DMS79 treated with DMSO at 0.1 percent for 48 hours (cell line): ENCODE measurements at regions not wholly inside any gene's neighbourhood (a gene's known extent, or its start where the extent isn't known, plus 50 kb on each side); places are given as distances from the start of the nearest gene placed in this dataset.

Source experiments
- DNase-seq: peaks from one replicate; lab custom pipeline; 2025; lab: John Stamatoyannopoulos, UW

- DNase-seq = no peak
Measured at GRCh38 chr18:78882585-78882984, 97.0 kb upstream of the SALL3 start.

- no peak for DNase-seq
Measured at GRCh38 chr18:78883501-78883900, 96.1 kb upstream of the SALL3 start.

- DNase-seq = no peak
Measured at GRCh38 chr18:78884502-78884901, 95.1 kb upstream of the SALL3 start.

GRCh38 chr18:78889250-78889649, 90.4 kb upstream of the SALL3 start:
- no peak for DNase-seq

- DNase-seq = no peak
Measured at GRCh38 chr18:78890388-78890787, 89.2 kb upstream of the SALL3 start.

- no peak for DNase-seq
Measured at GRCh38 chr18:78891185-78891762, 88.3 kb upstream of the SALL3 start.

- no peak for DNase-seq
Measured at GRCh38 chr18:78892177-78892576, 87.4 kb upstream of the SALL3 start.

GRCh38 chr18:78892721-78893120, 86.9 kb upstream of the SALL3 start:
- DNase-seq = no peak

GRCh38 chr18:78893281-78894032, 86.2 kb upstream of the SALL3 start:
- DNase-seq = no peak

- no peak for DNase-seq
Measured at GRCh38 chr18:78894033-78894305, 85.6 kb upstream of the SALL3 start.

- DNase-seq = no peak
Measured at GRCh38 chr18:78895207-78896001, 84.2 kb upstream of the SALL3 start.

- DNase-seq = no peak
Measured at GRCh38 chr18:78896111-78896905, 83.3 kb upstream of the SALL3 start.

GRCh38 chr18:78898066-78898465, 81.6 kb upstream of the SALL3 start:
- no peak for DNase-seq

GRCh38 chr18:78898635-78899034, 81.0 kb upstream of the SALL3 start:
- DNase-seq = no peak

GRCh38 chr18:78899241-78899640, 80.4 kb upstream of the SALL3 start:
- DNase-seq = no peak

GRCh38 chr18:78900938-78901909, 78.4 kb upstream of the SALL3 start:
- DNase-seq = no peak

- DNase-seq = no peak
Measured at GRCh38 chr18:78901923-78902794, 77.5 kb upstream of the SALL3 start.

- no peak for DNase-seq
Measured at GRCh38 chr18:78902795-78903435, 76.7 kb upstream of the SALL3 start.

- DNase-seq = no peak
Measured at GRCh38 chr18:78903436-78904178, 76.0 kb upstream of the SALL3 start.
